GM18507 (cell line): ENCODE measurements at regions not wholly inside any gene's neighbourhood (a gene's known extent, or its start where the extent isn't known, plus 50 kb on each side); places are given as distances from the start of the nearest gene placed in this dataset.
A peak's percentile ranks its signal among the peaks of the same experiment; 100 is the strongest.

Source experiments
- DNase-seq: peaks from one replicate; pipeline ENCODE4 v3.0.0; 2011; ENCODE audit warnings: low read depth; ENCODE audit not compliant: insufficient read length; ENCODE audit errors: extremely low spot score
- FAIRE-seq: peaks from 2 replicates; lab custom pipeline; 2011; peaks lifted over from hg19 to GRCh38; lab: Jason Lieb, UNC

DNA sequence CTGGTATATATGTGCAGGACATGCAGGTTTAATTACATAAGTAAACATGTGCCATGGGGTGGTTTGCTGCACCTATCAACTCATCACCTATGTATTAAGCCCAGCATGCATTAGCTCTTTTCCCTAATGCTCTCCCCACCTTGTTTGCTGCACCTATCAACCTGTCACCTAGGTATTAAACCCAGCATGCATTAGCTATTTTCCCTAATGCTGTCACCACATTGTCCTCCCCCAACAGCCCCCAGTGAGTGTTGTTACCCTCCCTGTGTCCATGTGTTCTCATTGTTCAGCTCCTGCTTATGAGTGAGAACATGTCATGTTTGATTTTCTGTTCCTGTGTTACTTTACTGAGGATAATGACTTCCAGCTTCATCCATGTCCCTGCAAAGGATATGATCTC lies 300.5 kb downstream of the ANKRD7 start:
- no peak for DNase-seq
- no peak for FAIRE-seq

DNA sequence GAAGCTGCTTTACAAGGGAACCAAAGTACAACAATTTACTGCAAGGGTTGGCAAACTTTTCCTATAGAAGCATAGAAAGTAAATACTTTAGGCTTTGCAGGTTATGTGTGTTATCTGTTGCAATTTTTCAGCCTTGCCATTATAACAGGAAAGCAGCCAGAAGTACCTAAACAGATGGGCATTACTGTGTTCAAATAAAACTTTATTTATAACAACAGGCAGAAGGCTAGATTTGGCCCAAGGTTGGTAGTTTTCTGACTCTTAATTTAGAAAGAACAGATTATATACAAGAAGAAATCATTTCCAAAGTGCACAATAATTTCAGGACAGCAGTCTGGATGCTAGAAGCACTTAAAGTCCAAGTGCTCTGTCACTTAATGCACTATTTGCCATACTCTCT lies 307.1 kb downstream of the ANKRD7 start:
- FAIRE-seq = no peak
- DNase-seq = no peak

DNA sequence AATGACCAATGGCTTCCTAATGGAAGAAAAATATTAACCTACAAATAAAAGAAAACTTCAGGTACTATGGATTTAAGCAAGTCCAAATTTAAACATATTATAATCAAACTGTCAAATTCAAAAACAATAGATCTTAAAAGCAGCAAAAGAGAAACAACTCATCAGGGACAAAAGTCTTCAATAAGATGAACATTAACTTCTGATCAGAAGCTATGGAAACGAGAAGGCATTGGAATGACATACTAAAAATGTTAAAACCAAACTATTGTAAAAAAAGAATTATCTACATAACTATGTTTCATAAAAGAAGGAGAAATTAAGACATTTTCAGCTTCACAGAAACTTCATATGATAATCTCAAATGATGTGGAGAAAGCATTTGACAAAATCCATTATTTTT lies 334.7 kb downstream of the ANKRD7 start:
- FAIRE-seq (no peak), DNase-seq (no peak)

DNA sequence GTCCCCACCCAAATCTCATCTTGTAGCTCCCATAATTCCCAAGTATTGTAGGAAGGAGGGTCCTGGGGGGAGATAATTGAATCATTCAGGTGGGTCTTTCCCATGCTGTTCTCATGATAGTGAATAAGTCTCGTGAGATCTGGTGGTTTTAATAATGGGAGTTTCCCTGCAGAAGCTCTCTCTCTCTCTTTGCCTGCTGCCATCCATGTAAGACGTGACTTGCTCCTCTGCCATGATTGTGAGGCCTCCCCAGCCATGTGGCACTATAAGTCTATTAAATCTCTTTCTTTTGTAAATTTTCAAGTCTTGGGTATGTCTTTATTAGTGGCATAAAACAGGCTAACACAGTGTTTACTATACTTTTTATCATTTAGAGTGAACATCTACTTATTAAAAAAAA lies 338.8 kb downstream of the ANKRD7 start:
- FAIRE-seq = no peak

DNA sequence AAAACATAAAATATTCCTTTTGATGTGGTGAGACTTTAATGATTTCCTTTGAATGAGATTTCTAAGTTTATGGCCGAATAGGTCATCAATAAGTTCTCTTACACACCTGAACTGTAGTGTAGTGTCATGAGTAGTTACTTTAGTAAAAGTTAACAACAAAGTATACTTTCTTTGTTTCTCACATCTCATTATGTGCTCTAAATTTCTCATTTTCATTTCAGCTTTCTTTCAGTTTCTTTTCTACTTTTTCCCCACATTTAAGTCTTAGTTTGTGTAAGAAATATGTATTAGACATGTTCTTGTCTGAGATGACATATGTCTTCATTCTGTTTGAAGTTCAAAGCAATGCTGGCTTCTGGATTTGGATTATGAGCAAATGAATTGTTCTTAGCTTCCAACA lies 348.1 kb downstream of the ANKRD7 start:
- no peak for DNase-seq
- no peak for FAIRE-seq

More for the DNA sequence above, 338.8 kb downstream of the ANKRD7 start:
- DNase-seq = no peak

DNA sequence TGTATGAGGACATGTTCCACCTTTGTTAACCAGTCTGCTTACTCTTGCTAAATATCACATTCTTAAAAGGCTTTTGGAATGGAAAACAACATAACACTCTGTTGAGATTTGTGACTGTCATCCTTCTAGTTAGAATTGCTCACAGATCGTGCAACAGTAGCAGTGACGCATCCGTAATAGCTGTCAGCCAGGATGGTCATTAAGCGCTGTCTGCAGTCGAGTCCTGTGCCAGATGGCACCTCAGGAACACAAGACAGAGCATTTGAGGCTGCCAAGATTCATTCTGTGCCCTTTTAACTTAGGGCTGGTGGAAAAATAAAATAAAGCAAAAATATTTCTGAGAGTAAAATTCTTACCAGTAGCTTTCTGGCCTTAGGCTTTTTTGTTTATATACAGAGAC lies 348.6 kb downstream of the ANKRD7 start:
- no peak for FAIRE-seq
- no peak for DNase-seq

DNA sequence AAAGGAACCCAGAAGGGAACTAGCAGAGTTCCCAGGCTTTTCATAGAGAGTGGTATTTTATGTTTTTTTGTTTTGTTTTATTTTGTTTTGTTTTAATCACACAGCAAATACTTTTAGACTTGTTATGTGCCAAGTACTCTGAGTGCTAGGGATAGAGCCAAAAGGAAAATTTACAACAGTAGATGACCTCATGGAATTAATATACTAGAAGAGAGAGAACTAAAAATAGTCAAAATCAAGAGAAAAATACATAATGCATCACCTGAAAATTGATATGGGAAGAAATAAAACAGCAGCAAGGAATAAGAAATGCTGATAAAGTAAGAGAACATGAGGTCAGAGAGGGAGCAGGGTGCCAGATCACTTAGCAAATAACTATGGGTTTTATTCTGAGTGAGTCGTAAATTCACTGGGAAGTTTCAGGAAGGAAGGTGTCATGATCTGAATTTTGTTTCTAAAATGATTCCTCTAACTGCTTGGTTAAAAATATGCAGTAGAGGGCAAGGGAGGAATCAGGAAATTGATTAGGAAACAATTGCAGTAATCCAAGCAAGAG lies 351.0 kb downstream of the ANKRD7 start:
- DNase-seq = no peak
- no peak for FAIRE-seq

DNA sequence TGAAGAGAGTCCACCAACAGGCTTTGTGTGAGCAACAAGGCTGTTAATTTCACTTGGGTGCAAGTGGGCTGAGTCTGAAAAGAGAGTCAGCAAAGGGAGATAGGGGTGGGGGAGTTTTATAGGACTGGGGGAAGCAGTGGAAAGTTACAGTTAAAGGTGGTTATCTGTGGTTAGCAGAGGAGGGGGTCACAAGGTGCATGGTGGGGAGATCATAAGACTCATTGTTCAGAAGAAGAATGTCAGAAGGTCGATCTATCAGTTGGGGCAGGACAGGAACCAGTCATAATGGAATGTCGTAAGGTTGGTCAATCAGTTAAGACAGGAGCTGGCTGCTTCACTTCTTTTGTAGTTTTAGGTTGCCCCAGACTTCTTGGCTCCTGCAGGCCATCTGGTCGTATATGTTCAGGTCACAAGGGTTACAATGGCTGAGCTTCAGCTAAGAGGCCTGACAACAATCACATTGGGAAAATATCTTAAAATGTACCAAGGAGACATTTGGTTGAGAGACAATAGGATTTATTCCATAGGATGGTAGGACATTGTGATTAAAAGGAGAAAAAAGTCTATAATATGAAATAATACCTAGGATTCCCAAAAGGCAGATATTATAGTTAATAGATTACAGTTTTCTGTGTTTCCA lies 356.4 kb downstream of the ANKRD7 start:
- no peak for DNase-seq
- no peak for FAIRE-seq

DNA sequence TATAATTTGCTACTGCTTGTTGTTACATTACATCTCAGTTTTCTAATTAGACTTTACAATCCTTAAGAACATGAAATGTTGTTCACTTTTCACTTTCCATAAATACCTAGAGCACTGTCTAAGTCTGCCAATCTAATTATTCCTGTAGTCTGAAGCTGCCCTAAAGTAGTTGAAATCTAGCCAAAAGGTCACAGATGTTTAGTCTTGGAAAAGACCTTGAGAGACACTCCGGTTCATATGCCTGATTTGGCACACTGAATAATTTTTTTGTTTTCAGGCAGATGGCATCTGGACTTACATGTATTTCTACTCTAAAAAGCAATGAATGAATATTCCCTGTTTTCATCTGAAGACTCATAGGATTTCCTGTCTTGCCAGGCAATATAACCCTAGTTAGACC lies 359.1 kb downstream of the ANKRD7 start:
- FAIRE-seq = no peak
- DNase-seq = no peak

DNA sequence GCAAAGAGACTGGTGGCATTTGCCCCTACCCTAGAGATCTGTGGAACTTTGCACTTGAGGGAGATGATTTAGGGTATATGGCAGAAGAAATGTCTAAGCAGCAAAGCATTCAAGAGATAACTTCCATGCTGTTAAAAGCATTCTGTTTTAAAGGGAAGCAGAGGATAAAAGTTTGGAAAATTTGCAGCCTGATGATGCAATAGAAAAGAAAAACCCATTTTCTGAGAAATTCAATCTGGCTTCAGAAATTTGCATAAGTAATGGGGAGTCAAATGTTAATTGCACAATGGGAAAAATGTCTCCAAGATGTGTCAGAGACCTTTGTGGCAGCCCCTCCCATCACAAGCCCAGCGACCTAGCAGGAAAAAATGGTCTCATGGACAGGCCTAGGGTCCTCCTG lies 361.7 kb downstream of the ANKRD7 start:
- no peak for DNase-seq
- FAIRE-seq = no peak

DNA sequence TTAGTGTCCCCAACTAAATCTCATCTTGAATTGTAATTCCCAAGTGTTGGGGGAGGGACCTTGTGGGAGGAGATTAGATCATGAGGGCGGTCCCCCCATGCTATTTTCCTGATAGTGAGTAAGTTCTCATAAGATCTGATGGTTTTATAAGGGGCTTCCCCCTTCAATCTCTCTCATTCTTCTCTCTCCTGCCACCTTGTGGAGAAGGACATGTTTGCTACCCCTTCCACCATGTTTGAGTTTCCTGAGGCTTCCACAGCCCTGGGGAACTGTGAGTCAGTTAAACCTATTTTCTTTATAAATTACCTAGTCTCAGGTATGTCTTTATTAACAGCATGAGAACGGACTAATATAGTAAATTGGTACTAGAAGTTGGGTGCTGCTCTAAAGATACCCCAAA lies 365.6 kb downstream of the ANKRD7 start:
- peak; percentile 64 for FAIRE-seq
- no peak for DNase-seq

DNA sequence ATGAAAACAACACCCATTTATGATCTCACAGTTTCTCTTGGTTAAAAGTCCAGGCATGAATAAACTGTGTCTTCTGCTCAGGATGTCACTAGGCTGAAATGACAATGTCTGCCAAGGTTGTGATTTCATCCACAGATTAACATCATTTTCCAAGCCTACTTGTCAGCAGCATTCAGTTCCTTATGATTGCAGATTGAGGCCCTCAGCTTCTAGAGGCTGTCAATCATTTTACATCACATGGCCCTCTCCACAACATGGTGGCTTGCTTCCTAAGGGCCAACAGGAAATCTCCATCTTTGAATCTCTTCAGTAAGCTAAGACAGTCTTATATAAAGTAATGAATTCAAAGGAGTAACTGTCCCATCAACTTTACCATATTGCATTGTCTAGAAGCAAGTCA lies 377.6 kb downstream of the ANKRD7 start:
- FAIRE-seq = no peak
- no peak for DNase-seq

DNA sequence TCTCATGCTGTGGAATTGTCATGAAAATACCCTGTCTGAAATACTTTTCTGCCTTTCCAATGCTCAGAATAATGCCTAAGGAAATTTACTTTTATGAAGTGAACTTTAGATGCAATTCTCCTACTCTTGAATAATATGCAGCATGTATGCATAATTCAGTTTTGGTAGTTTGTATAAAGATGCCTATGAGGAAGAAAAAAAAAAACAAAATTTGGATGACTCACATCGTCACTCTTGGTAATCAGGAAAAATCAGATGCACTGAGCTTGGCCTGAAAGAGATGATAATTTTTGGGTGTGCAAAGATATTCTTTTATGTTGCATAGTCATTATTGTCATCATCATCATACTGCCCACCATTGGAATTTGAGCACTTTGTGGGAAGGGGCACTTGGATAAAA lies 382.1 kb downstream of the ANKRD7 start:
- DNase-seq (no peak), FAIRE-seq (no peak)

DNA sequence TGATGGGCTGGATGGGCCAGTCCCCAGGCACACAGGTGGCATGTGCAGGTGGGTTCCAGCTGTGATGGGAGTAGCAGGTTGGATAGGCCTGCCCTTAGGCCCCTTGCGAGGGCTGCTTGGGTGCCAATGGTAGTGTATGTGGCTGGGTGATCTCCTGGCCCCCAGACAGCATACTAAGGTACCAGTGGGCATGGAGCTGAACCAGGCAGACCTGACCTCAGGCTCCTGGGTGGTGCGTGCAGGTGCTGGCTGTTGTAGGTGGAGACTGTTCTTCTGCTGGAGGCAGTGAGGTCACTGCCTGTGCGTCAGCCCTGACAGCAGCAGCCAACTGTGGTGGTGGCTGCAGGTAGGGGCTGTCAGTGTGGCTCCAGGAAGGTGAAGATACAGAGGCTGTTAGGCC lies 384.7 kb downstream of the ANKRD7 start:
- DNase-seq (no peak), FAIRE-seq (no peak)

DNA sequence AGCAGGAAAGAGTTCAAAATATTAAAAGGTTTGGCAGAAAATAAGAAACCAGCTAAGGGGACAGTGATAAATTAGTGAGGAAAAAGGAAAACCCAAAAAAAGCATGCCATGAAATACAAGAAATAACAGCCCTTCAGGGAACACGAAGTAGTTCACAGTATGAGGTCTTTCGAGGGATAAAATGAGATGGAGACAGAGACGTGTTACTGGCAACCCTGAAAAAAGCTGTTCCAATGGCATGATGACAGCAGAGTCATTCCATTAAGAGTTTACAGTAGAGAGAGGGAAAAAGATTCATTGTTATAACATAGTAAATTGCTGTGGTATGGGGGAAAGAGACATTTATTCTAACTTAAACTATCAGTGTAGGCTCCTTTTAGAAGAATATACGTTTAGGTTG lies 391.2 kb downstream of the ANKRD7 start:
- no peak for FAIRE-seq
- no peak for DNase-seq

DNA sequence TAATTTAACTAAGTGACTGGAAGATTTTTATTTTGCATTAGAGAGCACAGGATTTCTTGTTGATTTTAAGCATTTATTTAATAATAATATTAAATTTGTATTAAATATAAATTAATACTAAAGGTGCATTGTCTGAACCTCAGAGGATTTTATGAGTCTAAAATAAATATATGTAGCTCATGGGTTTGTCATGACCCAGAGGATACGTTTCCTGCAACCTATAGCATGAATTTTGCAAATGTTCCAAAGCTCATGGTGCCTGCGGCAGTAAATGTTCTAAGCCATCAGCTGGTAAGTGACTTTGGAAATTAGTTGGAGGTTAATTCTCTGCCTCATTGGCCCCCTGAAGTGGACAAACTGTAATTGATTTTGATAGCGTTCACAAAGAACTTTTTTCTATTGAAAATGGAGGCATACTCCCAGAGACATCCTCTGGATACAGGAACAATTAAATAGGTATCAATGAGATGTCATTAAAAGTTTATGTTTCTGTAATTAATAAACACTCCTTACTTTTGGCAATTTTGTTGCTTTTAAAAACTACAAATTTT lies 397.4 kb downstream of the ANKRD7 start:
- no peak for DNase-seq
- no peak for FAIRE-seq

DNA sequence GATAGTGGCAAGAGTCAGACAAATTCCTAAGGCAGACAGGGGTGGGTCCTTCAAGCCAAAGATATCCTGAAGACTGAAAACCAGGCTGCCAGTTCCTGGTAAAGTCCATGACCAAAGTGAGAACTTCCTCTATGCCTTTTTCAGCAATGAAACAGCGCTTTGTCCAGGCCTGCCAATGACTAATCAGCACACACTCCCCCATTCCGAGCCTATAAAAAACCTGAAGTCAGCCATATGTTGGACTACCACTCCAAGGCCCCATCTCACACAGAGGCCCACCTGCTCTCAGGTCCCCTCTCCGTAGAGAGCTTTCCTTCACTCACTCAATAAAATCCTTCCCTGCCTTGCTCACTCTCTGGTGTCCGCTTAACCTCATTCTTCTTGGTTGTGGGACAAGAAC lies 402.2 kb downstream of the ANKRD7 start:
- DNase-seq (no peak), FAIRE-seq (no peak)

DNA sequence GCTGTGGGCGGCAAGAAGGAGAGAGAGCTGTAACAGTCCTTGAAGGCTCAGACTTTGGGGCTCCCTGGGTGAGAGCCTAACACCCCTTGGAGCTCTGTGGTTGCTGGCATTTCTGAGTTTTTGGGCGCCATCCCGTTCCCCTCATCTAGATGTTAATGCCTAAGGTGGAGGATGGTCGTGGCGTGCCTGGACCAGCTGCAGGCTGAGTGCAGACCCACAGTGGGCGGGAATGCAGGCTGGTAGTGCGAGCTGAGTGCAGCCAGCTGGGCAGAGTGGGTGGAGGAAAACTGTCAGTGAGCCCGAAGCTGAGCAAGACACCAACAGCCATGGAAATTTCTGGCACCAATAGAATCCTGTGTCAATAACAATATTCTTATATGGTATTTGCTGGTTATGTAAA lies 403.0 kb downstream of the ANKRD7 start:
- no peak for DNase-seq
- FAIRE-seq = no peak

DNA sequence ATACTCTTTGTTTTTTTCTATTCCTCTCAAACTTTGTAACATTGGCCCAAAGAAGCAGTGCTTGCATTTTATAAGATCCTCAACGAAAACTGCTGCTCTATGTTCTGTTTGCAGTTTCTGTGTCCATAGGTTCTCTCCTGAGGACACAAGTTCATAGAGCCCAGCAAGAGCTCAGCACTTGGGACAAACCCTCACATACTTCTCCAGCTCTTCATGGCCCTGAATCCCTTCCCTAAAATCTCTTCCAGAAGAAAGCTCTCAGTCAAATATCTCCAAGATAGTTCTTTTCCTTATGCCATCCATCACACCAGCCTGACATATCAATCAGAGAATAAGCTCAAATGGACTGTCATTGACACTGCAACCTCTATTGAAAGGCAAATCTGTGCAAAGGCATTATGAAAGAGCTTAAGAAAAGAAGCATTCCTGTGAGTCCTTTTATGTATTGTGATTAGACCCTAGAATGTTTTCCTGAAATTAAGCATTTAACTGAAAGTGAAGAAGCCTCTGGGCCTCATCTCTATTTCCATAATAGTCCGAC lies 405.5 kb downstream of the ANKRD7 start:
- no peak for FAIRE-seq

DNA sequence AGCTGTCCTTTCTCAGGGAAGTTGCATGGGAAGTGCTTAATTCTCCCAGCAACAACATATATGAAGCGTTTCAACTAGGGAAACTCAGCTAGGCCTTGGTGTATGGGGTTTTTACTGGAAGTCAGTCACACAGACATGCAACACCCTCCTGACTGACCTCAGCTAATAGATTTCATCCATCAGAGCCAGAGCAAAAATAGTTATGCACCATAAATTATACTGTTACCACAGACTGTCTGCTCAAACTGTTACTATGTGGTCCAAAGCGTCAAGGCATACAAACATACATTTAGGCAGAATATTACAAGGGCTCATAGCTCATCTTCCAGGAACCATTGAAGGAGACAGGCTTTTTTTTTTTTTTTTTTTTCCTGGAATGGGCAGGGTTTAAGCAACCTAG lies 417.9 kb downstream of the ANKRD7 start:
- DNase-seq = no peak
- no peak for FAIRE-seq

More for the DNA sequence above, 405.5 kb downstream of the ANKRD7 start:
- DNase-seq = no peak

DNA sequence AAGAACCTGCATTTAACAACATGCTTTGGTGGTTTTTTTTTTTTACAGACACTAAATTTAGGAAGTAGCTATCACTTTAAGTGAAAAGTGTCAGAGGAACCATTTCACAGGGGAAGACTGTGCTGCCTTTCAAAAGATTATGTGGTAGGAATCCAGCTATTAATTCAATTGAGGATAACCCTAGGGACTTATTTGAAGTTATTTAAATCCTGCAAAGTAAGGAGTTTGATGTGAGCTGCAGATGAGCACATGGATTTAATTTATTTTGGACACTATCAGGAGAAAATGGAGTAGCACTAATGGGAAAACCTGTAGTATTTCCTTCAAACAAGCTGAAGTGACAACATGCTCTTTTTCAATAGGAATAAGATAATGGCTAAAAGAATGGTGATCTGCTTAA lies 419.8 kb downstream of the ANKRD7 start:
- FAIRE-seq = no peak
- DNase-seq = no peak
